Stomach (tissue), 4 donors: ENCODE measurements at regions not wholly inside any gene's neighbourhood (a gene's known extent, or its start where the extent isn't known, plus 50 kb on each side); places are given as distances from the start of the nearest gene placed in this dataset.

ENCODE experiments used
- EP300 ChIP-seq: sonication (generic); formaldehyde crosslinking; IDR thresholded peaks from one replicate; pipeline ENCODE4 v1.6.1; 2017; ENCODE audit warnings: antibody characterized with exemption
- POLR2A ChIP-seq, 4 donors: fragments of 450-650 bp; IDR thresholded peaks; one replicate each; pipeline ENCODE4 v1.6.1; 2016; ENCODE audit warnings: antibody characterized with exemption in 4 of 4, control low read depth in 2 of 4, mild to moderate bottlenecking in 1 of 4, moderate library complexity in 1 of 4
- POLR2AphosphoS5 ChIP-seq, 3 donors: sonication (generic); formaldehyde crosslinking; IDR thresholded peaks; one replicate each; pipeline ENCODE4 v1.6.1; 2016; ENCODE audit warnings: antibody characterized with exemption in 3 of 3
- TF ChIP-seq, protein P1 (sequence below), 7 experiments: fragments of 450-650 bp in 4 of 7; fragments of 200-600 bp in 3 of 7; sonication (generic) in 3 of 7; IDR thresholded peaks; one replicate each; pipeline ENCODE4 v1.5.1; 2016 to 2019; ENCODE audit warnings: antibody characterized with exemption in 7 of 7, control low read depth in 2 of 7, mild to moderate bottlenecking in 1 of 7

DNA sequence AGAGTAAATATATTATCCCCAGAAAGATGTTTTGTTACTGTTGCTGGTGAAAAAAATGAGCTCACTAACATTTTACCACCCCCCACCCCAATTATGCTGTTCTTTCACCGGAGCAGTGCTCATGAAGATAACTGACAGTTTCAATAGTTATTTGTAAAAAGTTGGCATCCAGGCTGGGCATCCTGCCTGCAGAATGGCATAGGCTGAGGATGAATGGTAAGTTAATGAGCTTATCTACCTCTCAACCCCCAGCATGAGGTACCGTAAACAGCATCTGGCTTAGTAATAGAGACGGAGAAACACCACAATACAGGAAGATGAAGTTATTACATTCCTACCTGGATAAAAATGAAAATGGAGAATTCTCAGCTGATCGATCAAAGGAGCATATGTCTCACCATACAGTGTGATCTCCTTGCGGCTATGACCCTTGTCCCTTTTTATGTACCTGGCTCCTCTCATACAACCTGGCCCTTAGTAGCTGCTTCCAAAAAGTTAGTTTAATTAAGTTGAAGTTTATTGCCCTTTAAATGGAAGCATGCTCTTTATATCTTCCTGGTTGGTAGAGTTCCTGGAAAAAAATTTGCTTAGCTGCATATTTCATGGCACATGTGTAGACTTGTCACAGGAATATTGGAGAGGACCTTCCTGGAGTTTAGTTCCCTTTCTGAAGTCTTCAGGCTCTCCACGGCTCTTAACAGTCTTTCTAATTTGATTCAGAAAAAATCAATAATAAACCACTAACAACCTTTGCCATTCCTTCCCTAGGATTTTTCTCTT lies 61.2 kb upstream of the MPHOSPH6 start:
- TF ChIP-seq EP300, result no peak
- TF ChIP-seq, protein P1, sequence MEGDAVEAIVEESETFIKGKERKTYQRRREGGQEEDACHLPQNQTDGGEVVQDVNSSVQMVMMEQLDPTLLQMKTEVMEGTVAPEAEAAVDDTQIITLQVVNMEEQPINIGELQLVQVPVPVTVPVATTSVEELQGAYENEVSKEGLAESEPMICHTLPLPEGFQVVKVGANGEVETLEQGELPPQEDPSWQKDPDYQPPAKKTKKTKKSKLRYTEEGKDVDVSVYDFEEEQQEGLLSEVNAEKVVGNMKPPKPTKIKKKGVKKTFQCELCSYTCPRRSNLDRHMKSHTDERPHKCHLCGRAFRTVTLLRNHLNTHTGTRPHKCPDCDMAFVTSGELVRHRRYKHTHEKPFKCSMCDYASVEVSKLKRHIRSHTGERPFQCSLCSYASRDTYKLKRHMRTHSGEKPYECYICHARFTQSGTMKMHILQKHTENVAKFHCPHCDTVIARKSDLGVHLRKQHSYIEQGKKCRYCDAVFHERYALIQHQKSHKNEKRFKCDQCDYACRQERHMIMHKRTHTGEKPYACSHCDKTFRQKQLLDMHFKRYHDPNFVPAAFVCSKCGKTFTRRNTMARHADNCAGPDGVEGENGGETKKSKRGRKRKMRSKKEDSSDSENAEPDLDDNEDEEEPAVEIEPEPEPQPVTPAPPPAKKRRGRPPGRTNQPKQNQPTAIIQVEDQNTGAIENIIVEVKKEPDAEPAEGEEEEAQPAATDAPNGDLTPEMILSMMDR (IDR thresholded peaks at IDR 0.05), result no peak
- TF ChIP-seq POLR2AphosphoS5 (IDR thresholded peaks at IDR 0.05), result no peak
- no peak for TF ChIP-seq POLR2A (IDR thresholded peaks at IDR 0.05)
